ENCODE measurements at regions not wholly inside any gene's neighbourhood (a gene's known extent, or its start where the extent isn't known, plus 50 kb on each side); places are given as distances from the start of the nearest gene placed in this dataset.

DNA sequence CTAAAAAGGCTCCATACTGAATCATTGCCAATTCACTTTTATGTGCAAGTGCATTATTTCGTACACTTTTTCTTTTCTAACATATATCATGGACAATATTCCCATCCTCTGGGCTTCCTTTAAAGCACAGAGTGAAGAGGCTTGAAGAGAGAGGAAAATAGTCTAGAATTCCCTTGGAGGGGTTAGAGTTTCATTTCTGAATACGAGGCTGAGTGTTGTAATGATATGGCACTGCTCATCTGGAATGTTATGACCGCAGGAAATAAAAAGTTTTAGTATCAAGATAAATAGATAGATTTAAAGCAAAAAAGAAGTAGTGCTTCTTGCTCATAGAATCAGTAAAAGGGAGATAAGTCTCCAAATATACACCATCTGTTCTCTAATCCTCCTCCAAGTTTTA lies 412.3 kb upstream of the SLITRK1 start:
- H3K4me1 ChIP-seq (ENCODE audit: insufficient read depth, low read length, poor library complexity, severe bottlenecking): no peaks in the 10 kb centered on the region
- H3K27ac ChIP-seq (ENCODE audit: low read depth, low read length, poor library complexity, severe bottlenecking): no peak overlapping the region
- no peaks in the 10 kb centered on the region for H3K9me3 ChIP-seq (ENCODE audit: low read depth, low read length, poor library complexity, severe bottlenecking)
- no TSS peak for BruUV-seq (replicated peaks)
- no peaks in the 10 kb centered on the region for H3K36me3 ChIP-seq (ENCODE audit: insufficient read depth, low read length, poor library complexity, severe bottlenecking)
- ChIA-PET CTCF (no interaction called here), POLR2A (ENCODE audit: low non-redundant PET) (no interaction called here)
- no peak overlapping the region for H3K4me3 ChIP-seq (ENCODE audit: low read depth, low read length, poor library complexity, severe bottlenecking)
- H3K27me3 ChIP-seq (replicated peaks; ENCODE audit: insufficient read depth, low read depth, low read length, poor library complexity): no peaks in the 10 kb centered on the region
- DNase-seq (ENCODE audit: low spot score): no peak
- TF ChIP-seq EZH2 (IDR thresholded peaks at IDR 0.05; ENCODE audit: borderline replicate concordance, low read depth, low read length, poor library complexity, severe bottlenecking): no peak
- intact Hi-C loops (cut with micrococcal nuclease; ENCODE audit: unreplicated experiment): no loop called here

DNA sequence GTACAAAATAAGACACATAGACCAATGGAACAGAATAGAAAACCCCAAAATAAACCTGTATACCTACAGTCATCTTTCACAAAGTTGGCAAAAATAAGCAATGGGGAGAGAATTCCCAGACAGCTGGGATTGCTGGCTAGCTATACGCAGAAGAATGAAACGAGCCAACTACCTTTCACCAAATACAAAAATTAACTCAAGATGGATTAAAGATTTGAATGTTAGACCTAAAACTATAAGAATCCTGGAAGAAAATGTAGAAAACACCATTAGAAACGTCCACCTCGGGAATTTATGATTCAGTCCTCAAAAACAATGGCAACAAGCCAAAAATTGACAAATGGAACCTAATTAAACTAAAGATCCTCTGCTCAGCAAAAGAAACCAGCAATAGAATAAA lies 408.1 kb upstream of the SLITRK1 start:
- Histone ChIP-seq H3K4me3 (ENCODE audit: low read depth, low read length, poor library complexity, severe bottlenecking) (no peak overlapping the region), H3K9me3 (ENCODE audit: low read depth, low read length, poor library complexity, severe bottlenecking) (no peaks in the 10 kb centered on the region), H3K36me3 (ENCODE audit: insufficient read depth, low read length, poor library complexity, severe bottlenecking) (no peaks in the 10 kb centered on the region), H3K27me3 (replicated peaks; ENCODE audit: insufficient read depth, low read depth, low read length, poor library complexity) (no peaks in the 10 kb centered on the region), H3K4me1 (ENCODE audit: insufficient read depth, low read length, poor library complexity, severe bottlenecking) (no peaks in the 10 kb centered on the region), H3K27ac (ENCODE audit: low read depth, low read length, poor library complexity, severe bottlenecking) (no peak overlapping the region)
- ChIA-PET CTCF (no interaction called here), POLR2A (ENCODE audit: low non-redundant PET) (no interaction called here)
- DNase-seq (ENCODE audit: low spot score): no peak
- intact Hi-C loops (cut with micrococcal nuclease; ENCODE audit: unreplicated experiment): no loop called here
- no peak for TF ChIP-seq EZH2 (IDR thresholded peaks at IDR 0.05; ENCODE audit: borderline replicate concordance, low read depth, low read length, poor library complexity, severe bottlenecking)
- TF ChIP-seq, protein P1, sequence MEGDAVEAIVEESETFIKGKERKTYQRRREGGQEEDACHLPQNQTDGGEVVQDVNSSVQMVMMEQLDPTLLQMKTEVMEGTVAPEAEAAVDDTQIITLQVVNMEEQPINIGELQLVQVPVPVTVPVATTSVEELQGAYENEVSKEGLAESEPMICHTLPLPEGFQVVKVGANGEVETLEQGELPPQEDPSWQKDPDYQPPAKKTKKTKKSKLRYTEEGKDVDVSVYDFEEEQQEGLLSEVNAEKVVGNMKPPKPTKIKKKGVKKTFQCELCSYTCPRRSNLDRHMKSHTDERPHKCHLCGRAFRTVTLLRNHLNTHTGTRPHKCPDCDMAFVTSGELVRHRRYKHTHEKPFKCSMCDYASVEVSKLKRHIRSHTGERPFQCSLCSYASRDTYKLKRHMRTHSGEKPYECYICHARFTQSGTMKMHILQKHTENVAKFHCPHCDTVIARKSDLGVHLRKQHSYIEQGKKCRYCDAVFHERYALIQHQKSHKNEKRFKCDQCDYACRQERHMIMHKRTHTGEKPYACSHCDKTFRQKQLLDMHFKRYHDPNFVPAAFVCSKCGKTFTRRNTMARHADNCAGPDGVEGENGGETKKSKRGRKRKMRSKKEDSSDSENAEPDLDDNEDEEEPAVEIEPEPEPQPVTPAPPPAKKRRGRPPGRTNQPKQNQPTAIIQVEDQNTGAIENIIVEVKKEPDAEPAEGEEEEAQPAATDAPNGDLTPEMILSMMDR (conservative IDR thresholded peaks at IDR 0.05; ENCODE audit: low read depth, low read length): no peak
- no TSS peak for BruUV-seq (replicated peaks)

DNA sequence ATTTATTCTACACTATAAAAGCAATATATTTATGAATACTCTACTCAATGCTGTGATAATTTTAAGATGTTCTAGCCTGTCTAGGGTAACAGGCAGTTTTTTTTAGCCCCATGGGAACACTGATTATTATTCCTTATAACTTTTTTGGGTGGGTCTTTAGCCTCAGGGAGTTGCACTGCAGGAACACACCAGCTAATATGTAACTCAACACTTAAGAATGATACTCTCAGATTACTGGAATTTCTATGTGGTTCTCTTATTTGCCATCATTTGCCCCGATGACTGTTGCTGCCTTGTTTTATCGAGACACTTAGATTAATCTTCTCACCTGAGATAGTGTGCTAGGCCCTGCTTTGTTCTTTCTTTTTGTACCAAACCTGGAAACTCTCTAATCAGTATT lies 396.9 kb upstream of the SLITRK1 start:
- ChIA-PET POLR2A (ENCODE audit: low non-redundant PET) (no interaction called here), CTCF (no interaction called here)
- no TSS peak for BruUV-seq (replicated peaks)
- H3K36me3 ChIP-seq (ENCODE audit: insufficient read depth, low read length, poor library complexity, severe bottlenecking): no peaks in the 10 kb centered on the region
- H3K27me3 ChIP-seq (replicated peaks; ENCODE audit: insufficient read depth, low read depth, low read length, poor library complexity): no peaks in the 10 kb centered on the region
- no peak for TF ChIP-seq EZH2 (IDR thresholded peaks at IDR 0.05; ENCODE audit: borderline replicate concordance, low read depth, low read length, poor library complexity, severe bottlenecking)
- TF ChIP-seq, protein P1 (conservative IDR thresholded peaks at IDR 0.05; ENCODE audit: low read depth, low read length): no peak
- DNase-seq (ENCODE audit: low spot score): no peak
- H3K4me3 ChIP-seq (ENCODE audit: low read depth, low read length, poor library complexity, severe bottlenecking): no peak overlapping the region
- intact Hi-C loops (cut with micrococcal nuclease; ENCODE audit: unreplicated experiment): no loop called here
- H3K4me1 ChIP-seq (ENCODE audit: insufficient read depth, low read length, poor library complexity, severe bottlenecking): no peaks in the 10 kb centered on the region
- H3K9me3 ChIP-seq (ENCODE audit: low read depth, low read length, poor library complexity, severe bottlenecking): no peaks in the 10 kb centered on the region
- H3K27ac ChIP-seq (ENCODE audit: low read depth, low read length, poor library complexity, severe bottlenecking): no peak overlapping the region

DNA sequence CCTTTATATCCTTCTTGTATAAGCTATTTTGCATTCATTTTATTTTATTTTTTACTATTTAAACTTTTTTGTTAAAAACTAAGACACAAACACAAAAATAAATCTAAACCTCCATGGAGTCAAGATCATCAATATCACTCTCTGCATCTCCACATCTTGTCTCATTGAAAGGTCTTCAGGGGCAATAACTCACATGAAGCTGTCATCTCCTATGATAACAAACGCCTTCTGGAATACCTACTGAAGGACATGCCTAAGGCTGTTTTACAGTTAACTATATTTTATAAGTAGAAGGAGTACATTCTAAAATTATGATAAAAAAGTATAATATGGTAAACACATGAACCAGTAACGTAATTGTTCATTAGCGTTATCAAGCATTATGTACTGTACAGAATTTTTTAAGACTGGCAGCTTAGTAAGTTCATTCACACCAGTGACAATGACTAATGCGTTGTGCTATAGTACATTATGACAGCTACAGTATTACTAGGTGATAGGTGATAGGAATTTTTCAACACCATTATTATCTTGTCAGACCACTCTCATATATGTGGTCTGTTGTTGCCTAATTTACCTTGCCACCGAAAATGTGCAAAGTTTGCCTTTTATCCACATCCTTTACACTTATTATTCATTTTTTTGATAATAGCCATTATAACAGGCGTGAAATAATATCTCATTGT lies 390.7 kb upstream of the SLITRK1 start:
- no peaks in the 10 kb centered on the region for H3K4me1 ChIP-seq (ENCODE audit: insufficient read depth, low read length, poor library complexity, severe bottlenecking)

More for the DNA sequence above, 390.7 kb upstream of the SLITRK1 start:
- CTCF ChIA-PET: no interaction called here
- no peak for DNase-seq (ENCODE audit: low spot score)
- intact Hi-C loops (cut with micrococcal nuclease; ENCODE audit: unreplicated experiment): no loop called here
- no TSS peak for BruUV-seq (replicated peaks)
- Histone ChIP-seq H3K27ac (ENCODE audit: low read depth, low read length, poor library complexity, severe bottlenecking) (no peak overlapping the region), H3K4me3 (ENCODE audit: low read depth, low read length, poor library complexity, severe bottlenecking) (no peak overlapping the region), H3K9me3 (ENCODE audit: low read depth, low read length, poor library complexity, severe bottlenecking) (no peaks in the 10 kb centered on the region), H3K36me3 (ENCODE audit: insufficient read depth, low read length, poor library complexity, severe bottlenecking) (no peaks in the 10 kb centered on the region), H3K27me3 (replicated peaks; ENCODE audit: insufficient read depth, low read depth, low read length, poor library complexity) (no peaks in the 10 kb centered on the region)
- TF ChIP-seq, protein P1 (conservative IDR thresholded peaks at IDR 0.05; ENCODE audit: low read depth, low read length): no peak
- no peak for TF ChIP-seq EZH2 (IDR thresholded peaks at IDR 0.05; ENCODE audit: borderline replicate concordance, low read depth, low read length, poor library complexity, severe bottlenecking)
- POLR2A ChIA-PET (ENCODE audit: low non-redundant PET): no interaction called here
